RWPE1 (cell line): ENCODE measurements at regions not wholly inside any gene's neighbourhood (a gene's known extent, or its start where the extent isn't known, plus 50 kb on each side); places are given as distances from the start of the nearest gene placed in this dataset.

ENCODE experiments used
- CTCF ChIA-PET: fragments of 350-600 bp; sonication (Branson Sonifier 250); formaldehyde crosslinking; extraction: SDS; loops from one replicate; lab custom pipeline; 2021; lab: Yijun Ruan, JAX
- POLR2A ChIA-PET: fragments of 400-600 bp; formaldehyde crosslinking; extraction: SDS; loops from one replicate; lab custom pipeline; 2020; ENCODE audit warnings: antibody characterized with exemption; ENCODE audit not compliant: low non-redundant PET; lab: Yijun Ruan, JAX
- DNase-seq: peaks from one replicate; pipeline ENCODE4 v3.0.0; 2012; ENCODE audit warnings: low spot score
- H3K27ac ChIP-seq: fragments of 450-650 bp; 2 replicates; pipeline ENCODE4 v1.5.1; 2017
- TF ChIP-seq, protein P1 (sequence below): fragments of 450-650 bp; conservative IDR thresholded peaks from 2 replicates; pipeline ENCODE4 v1.5.1; 2017; ENCODE audit warnings: low read depth, mild to moderate bottlenecking

DNA sequence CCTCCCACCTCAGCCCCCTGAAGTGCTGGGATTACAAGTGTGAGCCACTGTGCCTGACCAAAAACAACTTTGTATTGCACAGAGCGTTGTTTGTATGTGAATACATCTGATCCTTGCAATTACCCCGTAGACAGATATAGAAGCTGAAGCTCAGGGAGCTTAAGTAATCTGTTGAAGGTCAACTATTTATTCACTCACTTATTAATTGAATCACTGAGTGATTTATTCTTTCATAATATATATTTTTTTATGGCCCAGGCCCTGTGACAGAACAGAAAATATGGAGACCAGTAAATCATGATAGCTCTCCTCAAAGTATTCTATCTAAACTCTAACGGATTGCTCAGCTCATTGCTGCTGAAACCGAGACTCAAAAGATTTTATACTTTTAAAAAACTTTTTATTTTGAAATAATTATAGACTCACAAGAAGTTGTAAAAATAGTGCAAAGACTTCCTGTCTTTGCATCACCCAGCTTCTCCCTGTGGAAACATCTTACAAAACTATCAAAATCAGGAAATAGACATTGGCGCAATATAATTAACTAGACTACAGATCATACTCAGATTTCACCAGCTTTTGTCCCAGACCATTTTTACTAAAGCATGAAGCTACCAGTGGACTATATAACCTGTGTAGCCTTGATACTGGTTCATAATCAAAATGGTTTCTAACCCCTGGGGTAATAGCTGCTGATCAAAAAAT is 466.1 kb downstream of the PDCD6IP start:
- ChIA-PET POLR2A (no interaction called here), CTCF (no interaction called here)
- TF ChIP-seq, protein P1, sequence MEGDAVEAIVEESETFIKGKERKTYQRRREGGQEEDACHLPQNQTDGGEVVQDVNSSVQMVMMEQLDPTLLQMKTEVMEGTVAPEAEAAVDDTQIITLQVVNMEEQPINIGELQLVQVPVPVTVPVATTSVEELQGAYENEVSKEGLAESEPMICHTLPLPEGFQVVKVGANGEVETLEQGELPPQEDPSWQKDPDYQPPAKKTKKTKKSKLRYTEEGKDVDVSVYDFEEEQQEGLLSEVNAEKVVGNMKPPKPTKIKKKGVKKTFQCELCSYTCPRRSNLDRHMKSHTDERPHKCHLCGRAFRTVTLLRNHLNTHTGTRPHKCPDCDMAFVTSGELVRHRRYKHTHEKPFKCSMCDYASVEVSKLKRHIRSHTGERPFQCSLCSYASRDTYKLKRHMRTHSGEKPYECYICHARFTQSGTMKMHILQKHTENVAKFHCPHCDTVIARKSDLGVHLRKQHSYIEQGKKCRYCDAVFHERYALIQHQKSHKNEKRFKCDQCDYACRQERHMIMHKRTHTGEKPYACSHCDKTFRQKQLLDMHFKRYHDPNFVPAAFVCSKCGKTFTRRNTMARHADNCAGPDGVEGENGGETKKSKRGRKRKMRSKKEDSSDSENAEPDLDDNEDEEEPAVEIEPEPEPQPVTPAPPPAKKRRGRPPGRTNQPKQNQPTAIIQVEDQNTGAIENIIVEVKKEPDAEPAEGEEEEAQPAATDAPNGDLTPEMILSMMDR: no peak
- DNase-seq: no peak
- H3K27ac ChIP-seq: no peak overlapping the region

DNA sequence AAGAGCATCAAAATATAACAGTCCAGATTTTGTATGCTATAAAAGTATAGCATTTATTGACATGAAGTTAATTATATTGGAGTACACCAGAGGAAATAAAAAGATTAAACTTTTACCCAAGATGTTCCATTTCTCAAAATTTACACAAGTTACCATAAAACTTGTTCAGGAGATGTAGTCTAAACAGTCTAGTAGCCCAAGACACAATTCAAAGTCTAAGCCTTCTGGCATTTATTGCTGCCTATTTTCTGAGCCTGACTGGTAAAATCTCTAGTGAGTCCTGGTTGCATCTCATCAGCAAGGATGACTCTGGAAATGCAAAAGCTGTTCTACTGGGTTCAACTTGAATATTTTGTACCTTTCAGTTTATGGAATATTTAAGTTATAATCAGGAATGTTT is 468.7 kb downstream of the PDCD6IP start:
- POLR2A ChIA-PET: no interaction called here
- CTCF ChIA-PET: no interaction called here
- TF ChIP-seq, protein P1: no peak
- no peak for DNase-seq
- H3K27ac ChIP-seq: no peak overlapping the region

DNA sequence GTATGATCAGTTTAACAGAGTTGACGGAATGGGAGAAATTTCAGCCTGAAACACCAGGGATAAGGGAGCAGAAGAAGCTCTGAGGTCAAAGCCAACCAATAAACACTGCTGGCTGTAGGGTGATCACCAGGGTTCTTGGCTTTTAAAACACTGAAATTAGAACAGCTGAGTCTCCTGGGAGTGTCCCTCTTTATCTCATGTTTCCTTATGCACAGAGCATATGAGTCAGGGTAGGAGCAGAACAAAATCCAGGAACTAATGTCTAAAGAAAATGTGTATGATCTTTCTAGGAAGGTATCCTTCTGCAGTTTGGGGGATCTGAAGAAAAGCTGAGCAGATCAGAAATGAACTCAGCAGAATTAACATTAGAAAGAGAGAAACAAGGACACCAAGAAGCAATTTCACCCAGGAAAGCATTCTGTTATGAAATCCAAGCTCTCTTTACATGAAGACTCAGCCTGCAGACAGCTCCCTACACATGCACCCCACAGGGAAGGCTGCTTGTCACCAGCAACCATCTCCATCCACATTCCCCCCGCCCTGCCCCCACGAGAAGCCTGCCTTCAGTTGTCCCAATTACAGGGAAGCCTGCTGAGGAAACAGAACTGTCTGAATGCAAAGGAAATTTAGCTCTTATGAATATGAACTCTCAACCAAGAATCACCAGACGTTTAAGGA is 469.7 kb downstream of the PDCD6IP start:
- POLR2A ChIA-PET: no interaction called here
- CTCF ChIA-PET: no interaction called here
- TF ChIP-seq, protein P1: no peak
- no peak for DNase-seq
- H3K27ac ChIP-seq: no peak overlapping the region

DNA sequence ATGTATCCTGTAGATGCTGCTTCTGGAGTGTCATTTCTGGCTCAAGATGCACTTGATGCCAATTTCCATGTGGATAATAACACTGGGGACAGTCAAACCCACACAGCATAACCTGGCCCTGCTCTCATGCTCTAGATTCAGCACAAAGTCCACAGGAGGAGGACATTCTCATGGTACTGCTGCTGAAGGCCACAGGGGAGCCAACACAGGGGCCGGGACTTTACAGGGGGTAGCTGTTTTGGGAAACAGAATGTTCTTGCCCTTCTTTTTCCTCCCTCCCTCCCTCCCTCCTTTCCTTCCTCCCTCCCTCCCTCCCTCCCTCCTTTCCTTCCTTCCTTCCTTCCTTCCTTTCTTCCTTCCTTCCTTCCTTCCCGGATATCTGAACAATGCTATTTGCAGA is 477.4 kb downstream of the PDCD6IP start:
- H3K27ac ChIP-seq: no peak overlapping the region
- ChIA-PET POLR2A (no interaction called here), CTCF (no interaction called here)
- no peak for DNase-seq
- TF ChIP-seq, protein P1: no peak

DNA sequence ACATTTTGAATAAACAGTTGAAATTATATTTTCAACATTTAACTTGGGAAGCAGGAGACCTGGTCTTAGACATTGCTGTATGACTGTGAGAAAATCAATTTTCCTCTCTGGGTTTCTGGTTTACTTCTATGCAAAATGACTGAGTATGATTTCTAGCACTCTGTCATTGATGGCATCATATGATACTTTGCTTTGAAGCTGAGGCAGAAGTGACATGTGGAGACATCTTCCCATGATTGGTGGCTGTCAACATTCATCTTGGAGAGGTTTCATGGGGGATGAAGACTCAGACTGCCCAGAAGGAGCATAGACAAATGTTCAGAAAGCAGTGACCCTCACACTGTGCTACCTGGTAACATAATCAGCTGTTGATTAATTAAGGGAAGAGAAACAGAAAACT is 477.9 kb downstream of the PDCD6IP start:
- DNase-seq: no peak
- H3K27ac ChIP-seq: no peak overlapping the region
- ChIA-PET CTCF (no interaction called here), POLR2A (no interaction called here)
- TF ChIP-seq, protein P1: no peak

DNA sequence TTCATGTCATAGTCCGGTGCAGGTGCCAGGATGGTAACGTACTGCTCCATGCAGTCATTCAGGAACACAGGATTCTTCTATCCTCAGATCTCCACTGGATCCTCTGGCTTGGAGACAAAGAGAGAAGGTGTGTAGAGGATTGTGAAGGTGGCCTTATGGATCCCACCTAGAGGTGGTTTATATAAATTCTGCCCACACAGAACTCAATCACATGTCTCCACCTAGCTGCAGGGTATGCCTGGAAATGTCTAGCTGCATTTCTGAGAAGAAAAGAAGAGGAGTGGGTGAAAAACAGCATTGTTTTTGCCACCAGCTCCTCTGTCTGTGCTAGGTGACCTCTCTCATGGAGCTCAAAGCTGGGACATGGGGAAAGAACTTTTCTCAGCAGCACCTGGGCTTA is 478.7 kb downstream of the PDCD6IP start:
- no peak for DNase-seq
- no peak overlapping the region for H3K27ac ChIP-seq
- TF ChIP-seq, protein P1: no peak
- ChIA-PET POLR2A (no interaction called here), CTCF (no interaction called here)
